ENCODE measurements at regions not wholly inside any gene's neighbourhood (a gene's known extent, or its start where the extent isn't known, plus 50 kb on each side); places are given as distances from the start of the nearest gene placed in this dataset.

GRCh38 chr4:85132117-85132516 is 165.6 kb upstream of the WDFY3 start:
- TF ChIP-seq CTCF (IDR thresholded peaks at IDR 0.05) (no peak), POLR2AphosphoS5 (IDR thresholded peaks at IDR 0.05) (no peak), POLR2A (IDR thresholded peaks at IDR 0.05) (no peak), EP300 (IDR thresholded peaks at IDR 0.05) (no peak)
